ENCODE measurements at regions not wholly inside any gene's neighbourhood (a gene's known extent, or its start where the extent isn't known, plus 50 kb on each side); places are given as distances from the start of the nearest gene placed in this dataset.

DNA sequence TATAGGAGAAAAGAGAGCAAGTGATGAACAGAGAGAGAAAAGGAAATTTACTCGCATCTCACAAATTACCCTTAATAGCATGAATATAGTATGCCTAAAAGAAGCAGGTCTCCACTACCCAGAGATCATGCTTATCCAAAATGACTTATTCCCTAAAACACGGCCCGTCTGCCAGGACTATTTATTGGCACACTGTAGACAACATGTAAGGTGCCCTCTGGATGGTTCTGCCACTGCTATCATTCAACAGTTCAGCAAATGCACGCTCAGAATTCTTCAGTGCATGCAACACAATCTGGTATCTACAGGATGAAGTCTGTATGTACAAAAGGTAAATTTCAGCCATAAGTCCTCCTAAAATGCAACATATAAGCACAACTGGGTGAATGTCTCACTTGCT lies 465.8 kb downstream of the SHQ1 start:
- TF ChIP-seq, protein P1, sequence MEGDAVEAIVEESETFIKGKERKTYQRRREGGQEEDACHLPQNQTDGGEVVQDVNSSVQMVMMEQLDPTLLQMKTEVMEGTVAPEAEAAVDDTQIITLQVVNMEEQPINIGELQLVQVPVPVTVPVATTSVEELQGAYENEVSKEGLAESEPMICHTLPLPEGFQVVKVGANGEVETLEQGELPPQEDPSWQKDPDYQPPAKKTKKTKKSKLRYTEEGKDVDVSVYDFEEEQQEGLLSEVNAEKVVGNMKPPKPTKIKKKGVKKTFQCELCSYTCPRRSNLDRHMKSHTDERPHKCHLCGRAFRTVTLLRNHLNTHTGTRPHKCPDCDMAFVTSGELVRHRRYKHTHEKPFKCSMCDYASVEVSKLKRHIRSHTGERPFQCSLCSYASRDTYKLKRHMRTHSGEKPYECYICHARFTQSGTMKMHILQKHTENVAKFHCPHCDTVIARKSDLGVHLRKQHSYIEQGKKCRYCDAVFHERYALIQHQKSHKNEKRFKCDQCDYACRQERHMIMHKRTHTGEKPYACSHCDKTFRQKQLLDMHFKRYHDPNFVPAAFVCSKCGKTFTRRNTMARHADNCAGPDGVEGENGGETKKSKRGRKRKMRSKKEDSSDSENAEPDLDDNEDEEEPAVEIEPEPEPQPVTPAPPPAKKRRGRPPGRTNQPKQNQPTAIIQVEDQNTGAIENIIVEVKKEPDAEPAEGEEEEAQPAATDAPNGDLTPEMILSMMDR (conservative IDR thresholded peaks at IDR 0.05) = no peak

DNA sequence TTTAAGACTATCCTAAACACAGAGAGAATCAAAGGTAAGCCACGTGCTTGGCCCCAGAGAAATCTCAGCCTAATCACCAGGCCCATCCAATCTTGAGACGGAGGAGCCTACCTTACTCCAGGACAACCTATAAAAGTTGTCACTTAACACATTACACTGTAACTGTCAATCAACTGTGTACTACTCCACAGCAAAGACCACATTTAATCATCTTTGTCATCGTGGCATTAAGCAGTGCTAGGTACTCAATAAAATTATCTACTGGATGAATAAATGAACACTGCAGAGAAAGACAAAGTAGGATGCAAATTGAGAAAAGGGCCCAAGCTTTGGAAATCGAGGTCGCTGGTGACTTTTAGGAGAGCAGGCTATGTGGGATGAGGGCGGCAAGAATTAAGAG lies 466.7 kb downstream of the SHQ1 start:
- H3K4me3 ChIP-seq (ENCODE audit: low read length) = no peak overlapping the region
- no peaks in the 10 kb centered on the region for H3K27me3 ChIP-seq (ENCODE audit: control insufficient read depth, insufficient read depth, low read length, poor library complexity, severe bottlenecking)
- Mint-ChIP-seq H3K4me3 (no peak overlapping the region), H3K27me3 (ENCODE audit: insufficient read depth) (no peaks in the 10 kb centered on the region), H3K9me3 (no peaks in the 10 kb centered on the region), H3K36me3 (ENCODE audit: low read depth) (peaks cover 14% of the 10 kb centered on the region), H3K27ac (peak overlapping the region; percentile 12), H3K4me1 (peaks cover 54% of the 10 kb centered on the region)
- TF ChIP-seq, protein P1 (conservative IDR thresholded peaks at IDR 0.05) = no peak
- H3K9me3 ChIP-seq (ENCODE audit: control insufficient read depth, low read length) = no peaks in the 10 kb centered on the region
- no peak overlapping the region for H3K9ac ChIP-seq (ENCODE audit: extremely low read depth, low read length, poor library complexity, severe bottlenecking)
- WGBS, 2 experiments (ENCODE audit: insufficient coverage in 1 of 2, insufficient read length in 1 of 2) = 91 to 94% methylated on average over 5 to 6 of the region's 6 CpGs
- H3K4me1 ChIP-seq (ENCODE audit: control insufficient read depth, insufficient read depth, low read length) = peaks cover 2% of the 10 kb centered on the region
- H3K36me3 ChIP-seq (ENCODE audit: control insufficient read depth, insufficient read depth, low read length) = peaks cover 19% of the 10 kb centered on the region
- no peak overlapping the region for H3K27ac ChIP-seq (ENCODE audit: low read depth, low read length)
- no peak for DNase-seq

More for the DNA sequence above, 465.8 kb downstream of the SHQ1 start:
- Histone ChIP-seq H3K36me3 (ENCODE audit: control insufficient read depth, insufficient read depth, low read length) (peaks cover 12% of the 10 kb centered on the region), H3K4me1 (ENCODE audit: control insufficient read depth, insufficient read depth, low read length) (no peaks in the 10 kb centered on the region), H3K9me3 (ENCODE audit: control insufficient read depth, low read length) (no peaks in the 10 kb centered on the region), H3K4me3 (ENCODE audit: low read length) (no peak overlapping the region), H3K27me3 (ENCODE audit: control insufficient read depth, insufficient read depth, low read length, poor library complexity, severe bottlenecking) (peaks cover 8% of the 10 kb centered on the region), H3K27ac (ENCODE audit: low read depth, low read length) (no peak overlapping the region), H3K9ac (ENCODE audit: extremely low read depth, low read length, poor library complexity, severe bottlenecking) (no peak overlapping the region)
- Mint-ChIP-seq H3K4me3 (no peak overlapping the region), H3K36me3 (ENCODE audit: low read depth) (peaks cover 10% of the 10 kb centered on the region), H3K27me3 (ENCODE audit: insufficient read depth) (no peaks in the 10 kb centered on the region), H3K9me3 (no peaks in the 10 kb centered on the region), H3K4me1 (peaks cover 59% of the 10 kb centered on the region), H3K27ac (no peak overlapping the region)
- DNase-seq = no peak
- 90 to 94% methylated on average over 3 to 4 of the region's 4 CpGs for WGBS, 2 experiments (ENCODE audit: insufficient coverage in 1 of 2, insufficient read length in 1 of 2)

DNA sequence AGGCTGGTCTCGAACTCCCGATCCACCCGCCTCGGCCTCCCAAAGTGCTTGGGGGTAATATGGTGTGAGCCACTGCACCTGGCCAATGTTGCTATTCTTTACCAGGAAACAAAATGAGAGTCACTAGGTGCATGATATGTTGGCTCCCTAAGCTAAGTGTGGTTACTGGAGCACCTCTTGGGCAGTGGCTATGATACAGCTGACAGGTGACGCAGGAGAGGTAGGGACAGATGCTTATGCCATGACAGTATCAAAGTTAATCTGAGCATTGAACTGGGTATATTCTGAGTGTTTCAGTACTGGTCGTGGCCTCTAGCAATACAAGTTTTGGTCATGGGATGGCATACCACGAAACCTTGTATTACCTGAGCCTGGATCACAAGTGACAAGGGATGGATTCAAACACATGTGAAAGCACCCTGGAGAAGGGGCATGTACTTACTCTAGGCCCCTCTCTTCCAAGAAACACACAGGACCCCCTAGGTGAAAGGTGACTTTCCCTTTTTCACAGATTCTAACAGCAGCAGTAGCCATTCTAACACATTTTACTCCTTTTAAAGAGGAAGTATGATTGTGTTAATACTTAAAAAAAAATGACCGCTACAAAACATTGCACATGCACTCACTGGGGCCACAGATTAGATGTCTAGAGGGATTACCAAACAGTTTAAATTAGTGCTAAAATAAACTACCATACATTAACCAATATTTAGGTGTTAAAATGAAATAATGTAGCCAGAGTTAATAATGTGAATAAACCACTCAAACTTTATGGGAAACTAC lies 467.3 kb downstream of the SHQ1 start:
- DNase-seq = no peak
- no peak overlapping the region for H3K4me3 ChIP-seq (ENCODE audit: low read length)
- H3K27ac Mint-ChIP-seq = peak overlapping the region; percentile 12
- peaks cover 16% of the 10 kb centered on the region for H3K36me3 Mint-ChIP-seq (ENCODE audit: low read depth)
- no peaks in the 10 kb centered on the region for H3K9me3 ChIP-seq (ENCODE audit: control insufficient read depth, low read length)
- peaks cover 19% of the 10 kb centered on the region for H3K36me3 ChIP-seq (ENCODE audit: control insufficient read depth, insufficient read depth, low read length)
- no peak overlapping the region for H3K9ac ChIP-seq (ENCODE audit: extremely low read depth, low read length, poor library complexity, severe bottlenecking)
- peak overlapping the region; percentile 76 for H3K27ac ChIP-seq (ENCODE audit: low read depth, low read length)
- no peaks in the 10 kb centered on the region for H3K27me3 ChIP-seq (ENCODE audit: control insufficient read depth, insufficient read depth, low read length, poor library complexity, severe bottlenecking)
- H3K4me1 ChIP-seq (ENCODE audit: control insufficient read depth, insufficient read depth, low read length) = peaks cover 2% of the 10 kb centered on the region
- no peak overlapping the region for H3K4me3 Mint-ChIP-seq
- H3K9me3 Mint-ChIP-seq = no peaks in the 10 kb centered on the region
- H3K27me3 Mint-ChIP-seq (ENCODE audit: insufficient read depth) = no peaks in the 10 kb centered on the region
- peaks cover 49% of the 10 kb centered on the region for H3K4me1 Mint-ChIP-seq
- 94 to 98% methylated on average over 7 to 8 of the region's 8 CpGs for WGBS, 2 experiments (ENCODE audit: insufficient coverage in 1 of 2, insufficient read length in 1 of 2)
- TF ChIP-seq, protein P1 (conservative IDR thresholded peaks at IDR 0.05) = no peak
